ENCODE measurements at regions not wholly inside any gene's neighbourhood (a gene's known extent, or its start where the extent isn't known, plus 50 kb on each side); places are given as distances from the start of the nearest gene placed in this dataset.

DNA sequence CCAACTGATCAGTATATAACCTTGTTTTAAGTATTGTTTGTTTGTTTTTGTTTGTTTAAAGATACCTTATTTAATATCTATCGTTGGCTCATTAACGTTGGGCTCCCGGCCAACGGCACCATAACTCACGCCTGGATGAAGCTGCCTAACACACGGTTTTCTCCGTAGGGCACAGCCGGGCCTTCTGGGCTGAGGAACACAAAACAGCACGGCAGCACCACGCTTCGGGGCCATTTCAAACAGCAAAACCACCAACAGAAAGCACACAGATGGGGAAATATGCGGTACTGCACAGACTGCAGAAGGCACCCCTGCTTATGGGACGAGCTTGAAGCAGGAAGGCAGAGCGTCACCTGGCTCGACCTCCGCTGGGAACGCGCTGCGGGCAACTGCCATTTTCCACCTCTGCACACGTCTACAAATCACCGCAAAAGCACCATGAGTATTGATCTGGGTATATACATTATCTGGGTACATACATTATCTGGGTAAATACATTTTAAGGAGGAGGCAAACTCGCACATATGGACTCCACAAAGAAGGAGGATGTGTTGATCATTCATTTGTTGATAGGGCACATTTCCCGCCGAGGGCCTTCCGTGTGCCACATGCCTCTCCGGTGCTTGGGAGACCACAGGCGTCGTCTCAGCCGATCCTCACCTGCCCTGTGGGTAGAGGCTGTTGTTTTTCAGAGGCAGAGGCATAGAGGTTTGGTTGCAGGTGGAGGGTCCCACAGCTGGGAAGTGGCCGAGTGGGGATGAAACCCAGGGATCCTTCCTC lies 123.7 kb upstream of the ATP2B2 start:
- CTCF ChIA-PET: interaction anchor here (0.9 to 1.4 kb wide), 2 partner anchors 8 to 36 kb away, joined by 3 read pairs; no protein-coding TSS in a partner anchor
- 65% methylated on average over 30 of the region's 30 CpGs for WGBS (ENCODE audit: low lambda C conversion rate)

DNA sequence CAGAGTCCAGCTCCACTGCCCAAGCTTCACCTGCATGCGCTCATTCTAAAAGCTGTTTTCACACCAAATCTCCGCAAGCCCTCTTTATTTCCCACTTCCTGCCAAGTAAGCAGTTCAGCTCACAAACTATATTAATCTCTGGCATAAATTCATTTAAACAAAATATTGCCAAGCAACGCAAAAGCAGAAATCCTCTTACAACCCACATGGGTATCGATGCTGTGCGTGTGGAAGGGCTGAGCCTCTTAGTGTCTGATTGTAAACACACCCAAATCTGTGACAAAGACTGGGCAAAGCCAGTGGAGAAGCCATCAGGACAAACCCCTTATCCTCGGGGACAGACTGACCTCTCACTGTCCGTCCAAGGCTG lies 124.3 kb upstream of the ATP2B2 start:
- H3K9me3 ChIP-seq: no peaks in the 10 kb centered on the region
- TF ChIP-seq RFX5 (IDR thresholded peaks at IDR 0.05; ENCODE audit: low read length) (no peak), GATA2 (CRISPR knock-in tag; IDR thresholded peaks at IDR 0.05) (no peak), USF1 (IDR thresholded peaks at IDR 0.05; ENCODE audit: borderline replicate concordance, low read depth) (no peak), MXI1 (IDR thresholded peaks at IDR 0.05; ENCODE audit: low read depth, low read length) (no peak), SMC3 (IDR thresholded peaks at IDR 0.05; ENCODE audit: low read depth, low read length) (no peak), RAD21 (IDR thresholded peaks at IDR 0.05; ENCODE audit: low read length) (no peak), ELF1 (IDR thresholded peaks at IDR 0.05) (no peak), SIN3A (IDR thresholded peaks at IDR 0.05; ENCODE audit: borderline replicate concordance, low read depth, low read length) (no peak), YY1 (IDR thresholded peaks at IDR 0.05; ENCODE audit: low read depth) (no peak)
- TF ChIP-seq, protein P1, sequence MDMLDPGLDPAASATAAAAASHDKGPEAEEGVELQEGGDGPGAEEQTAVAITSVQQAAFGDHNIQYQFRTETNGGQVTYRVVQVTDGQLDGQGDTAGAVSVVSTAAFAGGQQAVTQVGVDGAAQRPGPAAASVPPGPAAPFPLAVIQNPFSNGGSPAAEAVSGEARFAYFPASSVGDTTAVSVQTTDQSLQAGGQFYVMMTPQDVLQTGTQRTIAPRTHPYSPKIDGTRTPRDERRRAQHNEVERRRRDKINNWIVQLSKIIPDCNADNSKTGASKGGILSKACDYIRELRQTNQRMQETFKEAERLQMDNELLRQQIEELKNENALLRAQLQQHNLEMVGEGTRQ (IDR thresholded peaks at IDR 0.05; ENCODE audit: borderline replicate concordance, low read depth, low read length): no peak
- H3K4me2 ChIP-seq: no peak overlapping the region
- WGBS (ENCODE audit: low lambda C conversion rate): 52% methylated on average over 7 of the region's 7 CpGs
- DNase-seq: no peak
- H3F3A ChIP-seq (replicated peaks; ENCODE audit: insufficient read depth): no peaks in the 10 kb centered on the region
- no peaks in the 10 kb centered on the region for H3K9me2 ChIP-seq
- no peak overlapping the region for H2AFZ ChIP-seq (ENCODE audit: low read depth)
- no peaks in the 10 kb centered on the region for H3K4me1 ChIP-seq (ENCODE audit: control insufficient read depth in 1 of 2, insufficient read depth in 2 of 2, low read depth in 1 of 2, low read length in 1 of 2)
- CTCF ChIA-PET: interaction anchor here (0.9 to 1.4 kb wide), 2 partner anchors 9 to 35 kb away, joined by 3 read pairs; no protein-coding TSS in a partner anchor
- H3K27me3 ChIP-seq (ENCODE audit: insufficient read depth): no peaks in the 10 kb centered on the region
- H3K79me2 ChIP-seq (ENCODE audit: insufficient read depth): no peaks in the 10 kb centered on the region
- POLR2A ChIA-PET: no interaction called here
- no peak overlapping the region for H3K9ac ChIP-seq
- no peak overlapping the region for H3K27ac ChIP-seq (ENCODE audit: low read depth in 2 of 2, low read length in 1 of 2)
- no peaks in the 10 kb centered on the region for H3K36me3 ChIP-seq (replicated peaks in 1 of 2; ENCODE audit: control insufficient read depth in 1 of 2, insufficient read depth in 2 of 2, low read length in 1 of 2)
- no peaks in the 10 kb centered on the region for H4K20me1 ChIP-seq (ENCODE audit: insufficient read depth)
- H3K4me3 ChIP-seq (ENCODE audit: low read depth in 2 of 2, low read length in 1 of 2): no peak overlapping the region

More for the DNA sequence above, 123.7 kb upstream of the ATP2B2 start:
- no peaks in the 10 kb centered on the region for H3K9me3 ChIP-seq
- H3K36me3 ChIP-seq (replicated peaks in 1 of 2; ENCODE audit: control insufficient read depth in 1 of 2, insufficient read depth in 2 of 2, low read length in 1 of 2): no peaks in the 10 kb centered on the region
- TF ChIP-seq CHD2 (IDR thresholded peaks at IDR 0.05; ENCODE audit: low read length, partially characterized antibody): no peak
- no peak for TF ChIP-seq YY1 (IDR thresholded peaks at IDR 0.05; ENCODE audit: low read depth)
- H3K4me3 ChIP-seq (ENCODE audit: low read depth in 2 of 2, low read length in 1 of 2): no peak overlapping the region
- POLR2A ChIA-PET: no interaction called here
- no peak for DNase-seq
- no peaks in the 10 kb centered on the region for H3K79me2 ChIP-seq (ENCODE audit: insufficient read depth)
- H3K9me2 ChIP-seq: no peaks in the 10 kb centered on the region
- H4K20me1 ChIP-seq (ENCODE audit: insufficient read depth): no peaks in the 10 kb centered on the region
- no peaks in the 10 kb centered on the region for H3F3A ChIP-seq (replicated peaks; ENCODE audit: insufficient read depth)
- H3K4me1 ChIP-seq (ENCODE audit: control insufficient read depth in 1 of 2, insufficient read depth in 2 of 2, low read depth in 1 of 2, low read length in 1 of 2): no peaks in the 10 kb centered on the region
- H3K9ac ChIP-seq: no peak overlapping the region
- no peak overlapping the region for H3K27ac ChIP-seq (ENCODE audit: low read depth in 2 of 2, low read length in 1 of 2)
- no peak overlapping the region for H3K4me2 ChIP-seq
- no peaks in the 10 kb centered on the region for H3K27me3 ChIP-seq (ENCODE audit: insufficient read depth)
- no peak overlapping the region for H2AFZ ChIP-seq (ENCODE audit: low read depth)
